Thyroid gland (tissue), 4 donors: ENCODE measurements at regions not wholly inside any gene's neighbourhood (a gene's known extent, or its start where the extent isn't known, plus 50 kb on each side); places are given as distances from the start of the nearest gene placed in this dataset.

Experiments
- CTCF ChIP-seq, 6 experiments: fragments of 200-600 bp in 3 of 6; fragments of 450-650 bp in 3 of 6; sonication (generic) in 3 of 6; IDR thresholded peaks; one replicate each; pipeline ENCODE4 v1.5.1; 2016 to 2019; ENCODE audit warnings: antibody characterized with exemption in 6 of 6, mild to moderate bottlenecking in 2 of 6, inconsistent platforms in 1 of 6, moderate library complexity in 1 of 6
- POLR2A ChIP-seq, 2 donors: fragments of 450-650 bp; IDR thresholded peaks; one replicate each; pipeline ENCODE4 v1.6.1; 2017; ENCODE audit warnings: antibody characterized with exemption in 2 of 2, mild to moderate bottlenecking in 2 of 2, moderate library complexity in 1 of 2

- TF ChIP-seq POLR2A (IDR thresholded peaks at IDR 0.05): no peak
- TF ChIP-seq CTCF (IDR thresholded peaks at IDR 0.05): no peak
Observed at GRCh38 chr2:64221935-64222334, 77.7 kb upstream of the PELI1 start.
